GM19438 (cell line): ENCODE measurements at regions not wholly inside any gene's neighbourhood (a gene's known extent, or its start where the extent isn't known, plus 50 kb on each side); places are given as distances from the start of the nearest gene placed in this dataset.
"Not testable (repeated sequence)": the region's sequence is repeated elsewhere in the genome, so short reads cannot be mapped to it uniquely, and the experiment has no call there.

Experiments used
- ATAC-seq: cut with Tn5 transposase; IDR thresholded peaks from one replicate; pipeline ENCODE4 v1.9.1; 2021; ENCODE audit warnings: low read depth; ENCODE audit not compliant: unreplicated experiment

GRCh38 chr3:20238199-20238598 lies 52.2 kb upstream of the SGO1 start:
- not testable (repeated sequence) for ATAC-seq

GRCh38 chr3:20236603-20237002 lies 50.6 kb upstream of the SGO1 start:
- ATAC-seq, result no peak
